HG03097 (cell line): ENCODE measurements at regions not wholly inside any gene's neighbourhood (a gene's known extent, or its start where the extent isn't known, plus 50 kb on each side); places are given as distances from the start of the nearest gene placed in this dataset.

Source experiments
- ATAC-seq: cut with Tn5 transposase; IDR thresholded peaks from one replicate; pipeline ENCODE4 v1.9.1; 2021; ENCODE audit not compliant: unreplicated experiment, low FRiP score

DNA sequence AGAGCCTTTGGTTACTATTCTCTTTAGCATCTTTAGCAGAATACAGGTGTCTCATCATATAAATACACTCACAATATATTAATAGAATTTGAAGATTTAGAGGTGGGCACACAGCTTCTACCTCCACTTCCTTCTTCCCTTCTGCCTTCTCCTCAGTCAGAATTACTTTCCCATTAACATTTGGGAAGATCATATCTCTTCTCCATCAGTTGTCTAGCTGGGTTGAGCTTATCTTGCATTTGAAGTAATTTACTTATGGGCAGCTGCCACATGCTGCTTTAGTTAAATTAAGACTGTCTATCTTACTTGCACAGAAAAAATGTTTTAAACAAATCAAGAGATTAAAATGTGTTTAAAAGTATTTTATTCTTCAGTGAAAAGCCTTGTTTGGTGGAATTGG lies 110.1 kb upstream of the ASIC2 start:
- ATAC-seq, result no peak

DNA sequence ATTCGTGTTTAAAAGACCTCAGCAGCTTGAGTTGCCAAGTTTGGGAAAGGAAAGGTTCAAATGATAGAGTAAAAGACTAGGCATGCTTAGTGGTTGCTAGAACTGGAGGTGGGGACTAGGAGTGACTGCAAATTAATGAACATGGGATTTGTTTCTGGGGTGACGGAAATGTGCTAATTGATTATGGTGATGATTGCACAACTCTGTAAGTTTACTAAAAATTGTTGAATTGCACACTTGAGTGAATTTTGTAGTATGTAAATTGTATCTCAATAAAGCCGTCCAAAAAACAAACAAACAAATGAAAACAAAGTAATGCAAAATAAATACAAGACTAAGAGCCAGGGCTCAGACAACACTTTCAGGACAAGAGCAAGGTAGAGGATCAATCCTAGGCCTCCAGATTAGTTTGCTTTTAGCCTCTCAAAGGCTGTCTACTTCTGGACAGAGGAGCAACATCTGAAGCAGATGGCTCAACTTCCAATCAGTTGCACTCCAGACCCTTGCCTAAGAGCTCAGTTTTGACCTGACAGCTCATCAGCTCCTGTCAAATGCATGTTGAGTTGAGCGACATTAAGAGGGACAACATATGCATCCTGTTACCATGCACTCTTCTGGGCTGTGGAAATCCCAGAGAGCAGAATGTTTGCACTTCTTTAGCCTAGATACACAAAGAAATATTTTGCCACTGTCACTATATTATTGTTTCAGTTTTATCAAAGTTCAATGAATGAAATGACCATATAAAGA lies 111.2 kb upstream of the ASIC2 start:
- no peak for ATAC-seq

DNA sequence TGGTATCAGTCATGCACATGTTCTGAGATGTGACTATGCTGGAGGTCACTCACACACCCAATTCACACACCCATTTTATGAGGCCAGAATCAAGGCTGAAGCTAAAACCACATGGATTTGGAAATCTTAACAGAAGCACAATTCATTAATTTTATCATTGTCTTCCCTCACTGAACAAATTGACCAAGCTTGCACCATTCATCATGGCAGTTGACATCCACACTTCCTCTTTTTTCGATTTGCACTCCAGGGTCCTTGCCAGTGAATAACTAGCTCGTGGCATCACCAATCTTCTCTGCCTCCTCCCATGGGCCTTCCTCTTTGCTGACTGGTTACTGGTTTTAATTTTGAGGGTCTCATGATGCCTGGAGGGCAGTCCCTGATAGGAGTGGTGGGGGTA lies 123.0 kb upstream of the ASIC2 start:
- no peak for ATAC-seq

DNA sequence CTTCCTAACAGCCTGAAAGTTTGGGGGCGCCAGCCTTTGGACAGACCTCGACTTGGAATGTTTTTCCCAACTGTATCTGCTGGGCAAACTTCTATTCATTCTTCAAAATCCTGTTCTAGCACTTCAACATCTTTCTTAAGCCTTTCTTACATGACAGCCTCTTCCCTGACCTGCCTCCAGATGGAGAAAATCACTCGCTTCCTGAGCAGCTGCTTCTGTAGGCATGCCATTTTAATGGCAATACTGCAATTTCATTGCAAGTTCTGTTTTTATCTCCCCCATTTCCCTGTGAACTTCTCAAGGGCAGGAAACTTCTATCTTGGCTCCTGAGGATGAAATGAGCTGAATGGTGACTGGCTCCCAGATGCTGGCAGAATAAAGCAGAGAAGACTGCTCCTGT lies 128.8 kb upstream of the ASIC2 start:
- ATAC-seq, result no peak

DNA sequence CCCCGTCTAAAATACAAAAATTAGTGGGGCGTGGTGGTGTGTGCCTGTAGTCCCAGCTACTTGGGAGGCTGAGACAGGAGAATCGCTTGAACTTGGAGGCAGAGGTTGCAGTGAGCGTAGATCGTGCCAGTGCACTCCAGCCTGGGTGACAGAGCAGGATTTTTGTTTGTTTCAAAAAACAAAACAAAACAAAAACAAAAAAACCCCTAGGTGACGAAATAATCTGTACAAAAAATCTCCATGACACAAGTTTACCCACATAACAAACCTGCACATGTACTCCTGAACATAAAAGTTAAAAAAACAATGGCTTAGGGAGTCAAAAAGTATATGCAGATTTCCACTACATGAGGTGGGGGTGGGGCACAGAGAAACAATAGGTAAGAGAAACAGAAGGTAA lies 140.5 kb upstream of the ASIC2 start:
- ATAC-seq, result no peak

DNA sequence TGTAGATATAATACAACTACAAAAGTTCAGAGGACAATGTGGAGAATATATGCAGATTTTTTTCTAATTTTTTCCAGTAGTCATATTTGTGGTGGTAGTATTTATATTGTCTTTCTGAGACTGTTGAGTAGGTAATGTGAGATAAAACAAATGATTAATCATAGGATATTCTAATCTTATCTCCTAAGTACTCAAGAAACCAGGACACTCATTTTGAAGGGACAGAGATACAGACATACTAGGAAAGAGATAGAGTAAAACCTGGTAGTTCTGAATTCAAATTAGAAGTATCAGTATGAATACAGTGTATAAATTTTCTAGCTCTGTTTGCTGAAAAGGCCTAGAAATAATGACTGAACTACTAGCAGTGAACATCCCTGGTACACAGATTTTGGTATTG lies 141.7 kb upstream of the ASIC2 start:
- ATAC-seq, result no peak

DNA sequence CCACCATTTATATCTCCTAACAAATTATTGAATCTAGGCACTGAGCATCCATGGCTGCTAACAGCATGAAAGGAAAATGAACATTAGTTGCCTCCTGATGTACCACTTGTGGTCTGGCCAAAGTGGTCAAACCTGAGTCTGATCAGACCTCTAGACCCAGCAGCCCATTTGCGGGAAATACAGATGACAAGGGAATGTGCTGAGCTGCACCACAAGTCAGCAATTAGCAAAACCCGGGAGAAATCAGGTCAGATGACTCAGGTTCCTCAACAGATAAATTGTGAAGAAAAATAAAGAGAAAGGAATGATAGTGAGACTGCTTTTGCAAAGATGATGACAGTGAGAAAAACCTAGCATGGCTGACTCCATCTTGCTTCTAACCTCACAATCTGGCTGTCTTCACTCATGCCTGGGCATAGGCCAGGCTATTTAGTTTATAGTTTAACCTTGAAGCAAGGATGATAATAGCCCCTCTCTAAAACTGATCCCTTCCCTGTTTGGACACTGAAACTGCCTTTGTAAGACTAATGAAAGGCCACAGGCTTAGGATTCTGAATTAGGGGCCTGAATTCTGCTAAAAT lies 142.7 kb upstream of the ASIC2 start:
- no peak for ATAC-seq

DNA sequence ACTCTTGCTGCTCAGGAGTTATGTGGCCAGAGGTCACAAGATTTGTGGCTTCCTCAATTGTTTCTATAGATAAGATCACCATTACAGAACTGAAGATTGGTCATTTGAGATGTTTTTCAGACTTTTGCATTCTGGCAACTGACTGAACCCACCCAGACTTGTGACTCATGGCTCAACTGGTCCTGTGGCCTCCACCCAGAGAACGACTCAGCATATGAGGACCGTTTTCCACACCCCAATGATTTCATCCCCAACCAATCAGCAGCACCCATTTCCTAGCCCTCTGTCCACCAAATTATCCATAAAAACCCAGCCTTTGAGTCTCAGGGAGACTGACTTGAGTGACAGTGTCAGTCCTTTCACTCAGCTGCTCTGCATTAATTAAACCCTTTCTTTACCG lies 143.2 kb upstream of the ASIC2 start:
- no peak for ATAC-seq

DNA sequence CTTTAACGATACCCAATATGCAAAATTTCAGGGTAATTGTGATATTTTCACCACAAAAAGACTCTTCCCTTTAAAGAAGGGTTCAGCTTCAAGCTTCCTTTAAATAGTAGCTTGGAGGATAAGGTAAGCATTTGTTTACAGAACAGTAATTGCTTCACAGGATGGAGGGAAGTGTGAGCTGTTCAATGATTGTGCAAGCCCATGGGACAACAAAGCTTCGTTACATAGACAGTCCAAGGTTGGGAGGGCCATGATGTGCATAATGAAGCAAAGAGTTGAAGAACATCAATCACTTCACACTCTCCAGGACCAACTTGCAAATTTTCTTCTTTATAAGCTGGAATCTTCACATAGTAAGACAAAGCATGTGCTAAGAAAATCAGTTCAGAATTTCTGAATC lies 145.0 kb upstream of the ASIC2 start:
- ATAC-seq, result no peak

DNA sequence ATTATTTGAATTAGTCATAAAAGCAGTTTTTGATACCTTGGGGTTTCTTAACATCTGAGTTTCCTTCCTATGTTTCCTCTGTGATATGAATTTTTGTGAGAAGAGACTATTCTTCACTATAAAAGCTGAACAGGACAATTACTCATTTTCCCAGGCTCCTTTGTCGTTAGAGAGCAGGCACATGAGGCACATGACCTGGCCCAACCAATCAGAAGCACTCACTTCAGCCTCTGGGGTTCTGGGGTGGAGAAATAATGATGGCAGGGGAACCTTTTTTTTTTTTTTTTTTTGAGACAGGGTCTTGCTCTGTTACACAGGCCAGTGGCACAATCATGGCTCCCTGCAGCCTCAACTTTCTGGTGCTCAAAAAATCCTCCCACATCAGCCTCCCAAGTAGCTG lies 145.5 kb upstream of the ASIC2 start:
- ATAC-seq, result no peak

DNA sequence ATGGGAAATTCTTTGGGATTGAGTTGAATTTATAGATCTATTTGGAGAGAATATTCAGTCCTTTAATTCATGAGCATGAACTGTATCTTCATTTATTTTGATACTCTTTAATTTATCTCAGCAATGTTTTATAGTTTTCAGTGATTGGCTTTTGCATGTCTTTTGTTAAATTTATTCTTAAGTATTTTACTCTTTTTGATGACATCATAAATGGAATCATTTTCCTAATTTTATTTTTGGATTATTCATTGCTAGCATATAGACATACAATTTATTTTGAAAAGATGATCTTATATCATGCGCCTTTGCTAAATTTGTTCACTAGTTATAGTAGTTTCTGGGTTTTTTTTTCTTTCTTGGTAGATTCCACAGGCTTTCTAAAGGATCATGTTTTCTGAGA lies 149.2 kb upstream of the ASIC2 start:
- ATAC-seq, result no peak

DNA sequence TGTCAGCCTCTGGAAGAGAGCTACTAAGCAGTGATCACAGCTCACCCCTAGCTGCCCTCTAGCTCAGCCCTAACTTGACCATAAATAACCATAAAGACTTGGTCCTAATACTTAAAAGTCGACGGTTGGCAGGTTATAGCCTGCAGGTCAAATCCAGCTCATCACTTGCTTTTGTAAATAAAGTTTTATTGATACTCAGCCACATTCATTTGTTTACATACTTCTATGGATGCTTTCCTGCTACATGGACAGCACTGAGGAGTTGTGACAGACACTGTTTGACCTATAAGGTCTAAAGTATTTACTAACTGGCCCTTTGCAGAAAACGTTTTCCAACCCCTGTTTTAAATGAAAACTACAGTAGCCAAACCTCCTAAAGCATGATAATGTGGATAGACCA lies 151.6 kb upstream of the ASIC2 start:
- ATAC-seq, result no peak

DNA sequence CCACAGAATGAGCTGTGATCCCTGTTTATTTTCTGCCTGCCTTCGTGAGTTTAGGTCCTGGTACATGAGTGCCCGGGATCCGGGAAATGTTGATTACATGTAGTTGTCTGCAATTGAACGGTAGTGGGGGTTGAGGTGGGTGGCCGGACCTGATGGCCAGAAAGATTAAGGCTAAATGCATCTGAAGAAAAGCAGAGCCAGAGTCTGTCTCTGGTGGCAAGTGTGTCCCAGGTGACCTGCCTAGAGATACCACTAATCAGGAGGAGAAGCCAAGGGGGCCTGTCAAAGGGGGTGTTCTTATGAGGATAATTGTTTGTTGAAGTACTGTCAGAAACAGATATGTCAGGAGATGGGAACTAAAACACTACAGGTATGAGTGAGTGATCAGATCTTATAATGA lies 154.0 kb upstream of the ASIC2 start:
- no peak for ATAC-seq

DNA sequence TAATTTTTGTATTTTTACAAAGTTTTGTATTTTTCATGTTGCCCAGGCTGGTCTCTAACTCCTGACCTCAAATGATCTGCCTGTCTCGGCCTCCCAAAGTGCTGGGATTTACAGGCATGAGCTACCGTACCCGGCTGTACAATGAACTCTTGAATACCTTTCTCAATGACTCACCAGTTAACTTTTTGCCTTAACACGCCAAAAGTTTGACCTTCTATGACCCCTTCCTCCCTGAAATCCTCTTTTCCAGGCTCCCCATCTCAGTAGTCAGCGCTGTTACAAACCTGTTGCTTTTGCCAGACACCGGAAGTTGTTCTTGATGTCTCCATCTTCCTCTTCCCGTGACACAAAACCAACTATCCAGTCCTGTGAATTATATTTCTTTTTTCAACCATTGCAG lies 158.1 kb upstream of the ASIC2 start:
- ATAC-seq, result no peak

DNA sequence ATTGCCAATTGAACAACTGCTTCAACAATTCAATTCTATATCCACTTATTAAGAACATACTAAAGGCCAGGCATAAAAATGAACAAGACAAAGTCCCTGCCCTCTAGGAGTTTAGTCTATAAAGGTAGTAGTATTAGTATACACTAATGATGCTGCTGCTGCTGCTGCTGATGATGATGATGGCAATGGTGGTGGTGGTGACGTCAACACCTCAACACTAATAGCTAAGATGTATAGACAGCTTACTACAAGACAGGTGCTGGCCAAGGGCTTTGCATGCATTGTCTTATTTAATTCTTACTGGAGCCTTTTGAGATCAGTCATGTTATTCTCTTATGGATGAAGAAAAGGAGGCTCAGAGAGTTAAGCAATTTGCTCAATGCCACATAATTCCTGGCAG lies 164.4 kb upstream of the ASIC2 start:
- ATAC-seq, result no peak

DNA sequence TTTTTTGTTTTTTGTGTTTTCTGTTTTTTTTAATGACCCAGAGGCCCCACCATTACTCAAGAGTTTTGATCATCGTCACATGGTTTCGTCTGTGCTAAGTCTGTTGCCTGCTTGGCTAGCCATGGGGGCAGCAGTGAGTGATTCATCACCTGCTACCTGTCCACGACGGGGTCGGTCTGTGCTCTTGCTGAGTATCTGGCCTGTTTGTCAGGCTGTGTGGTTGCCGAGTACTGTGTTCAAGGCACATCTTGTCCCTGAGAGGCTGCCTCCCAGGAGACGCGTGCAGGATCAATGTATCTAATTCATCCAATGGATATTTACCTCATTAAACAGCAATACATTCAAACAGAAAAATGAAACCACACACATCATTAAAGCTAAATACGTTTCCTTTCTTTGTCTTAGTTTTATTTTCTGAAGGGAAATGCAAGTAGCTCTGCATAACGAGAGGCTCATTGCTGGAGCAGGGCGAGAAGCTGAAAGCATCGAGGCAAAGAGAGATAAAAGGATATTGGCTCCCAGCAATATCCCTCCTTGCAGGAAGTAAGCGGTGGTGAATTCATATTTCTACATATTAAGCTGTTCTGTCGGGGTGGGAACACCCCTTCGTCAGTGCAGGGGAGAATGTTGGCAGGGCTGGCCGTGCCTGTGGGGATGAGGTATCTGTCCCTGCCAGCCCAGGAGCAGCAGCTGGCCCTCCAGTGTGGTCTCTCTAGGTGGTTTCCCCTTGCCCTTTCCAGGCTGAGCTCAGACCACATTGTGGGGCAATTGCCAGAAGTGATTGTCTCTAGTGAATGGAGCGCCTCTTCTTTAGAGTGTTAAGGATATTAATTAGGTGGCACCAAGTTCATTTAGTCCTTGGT lies 166.2 kb upstream of the ASIC2 start:
- ATAC-seq, result no peak

DNA sequence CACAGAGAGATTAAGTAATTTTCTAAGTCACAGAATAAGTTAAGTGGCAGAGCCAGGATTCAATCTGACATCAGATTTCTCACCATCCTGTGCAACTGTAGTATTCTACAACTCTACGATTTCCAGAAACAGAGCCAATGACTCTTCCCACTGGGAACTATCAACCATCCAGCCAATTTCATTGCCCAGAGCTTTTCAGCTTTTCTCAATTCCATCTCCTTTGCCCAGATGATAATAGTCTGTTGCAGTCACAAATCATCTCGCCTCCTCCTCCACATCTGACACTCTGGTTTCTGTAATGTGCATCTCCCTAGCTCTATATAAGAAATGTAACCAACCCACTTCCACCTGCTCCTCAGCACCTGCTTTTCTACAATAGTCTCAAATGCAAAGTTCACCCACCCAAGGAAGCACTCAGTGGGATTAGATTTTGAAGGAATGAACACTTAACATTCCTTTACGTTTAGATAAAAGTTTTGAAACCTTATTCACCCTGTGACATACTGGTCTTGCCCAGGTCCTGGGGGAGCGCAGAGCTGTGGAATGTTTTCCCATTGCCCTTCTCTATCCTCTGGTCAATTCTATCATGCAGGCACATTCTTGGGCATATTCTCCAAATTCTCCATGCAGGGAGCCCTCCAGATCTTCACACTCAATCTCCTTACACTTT lies 167.8 kb upstream of the ASIC2 start:
- ATAC-seq, result no peak

DNA sequence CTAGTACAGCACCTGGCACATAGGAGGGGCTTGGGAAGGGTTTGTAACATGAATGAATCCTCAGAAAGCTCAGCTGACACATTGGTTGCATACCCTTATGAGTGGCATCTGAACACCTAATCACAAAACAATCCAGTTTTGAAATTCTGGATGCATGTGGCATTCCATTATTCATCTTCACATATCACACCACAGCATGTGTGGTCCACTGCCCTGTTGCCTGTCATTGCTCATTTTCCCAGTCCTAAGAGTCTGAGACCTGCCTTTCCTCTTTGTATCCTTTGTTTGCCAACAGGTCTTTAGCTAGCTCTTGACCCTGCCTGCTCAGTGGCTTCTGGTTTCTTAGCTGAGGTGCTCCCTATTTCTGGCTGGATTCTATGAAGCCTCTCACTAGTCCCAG lies 170.8 kb upstream of the ASIC2 start:
- no peak for ATAC-seq

DNA sequence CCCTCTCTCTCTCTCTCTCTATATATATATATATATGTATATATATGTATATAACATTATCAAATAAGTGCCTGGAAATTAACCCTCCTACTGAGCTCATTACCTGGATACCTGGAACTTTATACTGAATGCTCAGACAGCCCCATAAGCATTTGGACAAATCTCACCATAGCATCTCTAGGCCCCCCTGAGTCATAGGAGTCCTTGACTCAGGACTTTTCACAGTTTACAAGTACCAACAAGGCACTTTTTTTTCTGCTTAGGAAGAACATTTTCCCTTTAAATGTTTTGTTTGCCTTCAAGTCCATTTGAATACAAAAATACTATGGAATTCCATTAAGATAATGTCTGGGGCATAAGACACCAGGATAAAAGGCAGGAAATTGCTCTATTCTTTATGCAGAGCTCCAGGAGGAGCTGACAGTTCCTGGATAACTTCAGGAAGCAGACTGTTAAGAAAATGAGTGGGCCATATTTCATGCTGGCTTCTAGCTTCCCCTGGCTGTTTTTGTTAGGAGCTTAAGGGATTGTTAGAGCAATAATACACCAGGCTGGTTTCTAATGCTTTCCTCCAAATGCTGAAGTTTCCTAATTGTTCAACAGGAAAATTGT lies 171.7 kb upstream of the ASIC2 start:
- ATAC-seq, result no peak

DNA sequence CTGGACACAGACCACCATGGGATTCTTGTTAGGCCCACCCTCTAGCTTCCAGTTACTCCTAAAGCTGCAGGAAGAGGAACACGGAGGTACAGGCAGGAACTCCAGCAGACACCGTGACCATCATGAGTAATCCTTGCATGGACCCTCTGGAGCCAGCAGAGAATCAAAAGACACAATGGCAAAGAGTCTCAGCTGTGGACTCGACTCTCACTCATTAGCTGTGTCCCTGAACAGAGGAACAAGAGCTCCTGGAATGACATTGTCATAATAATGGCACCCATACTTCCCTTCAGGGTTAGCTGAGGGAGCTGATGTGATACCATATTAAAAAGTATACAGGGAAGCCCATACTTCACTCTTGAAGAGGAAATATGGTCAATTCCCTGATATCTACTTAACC lies 176.3 kb upstream of the ASIC2 start:
- ATAC-seq, result no peak

DNA sequence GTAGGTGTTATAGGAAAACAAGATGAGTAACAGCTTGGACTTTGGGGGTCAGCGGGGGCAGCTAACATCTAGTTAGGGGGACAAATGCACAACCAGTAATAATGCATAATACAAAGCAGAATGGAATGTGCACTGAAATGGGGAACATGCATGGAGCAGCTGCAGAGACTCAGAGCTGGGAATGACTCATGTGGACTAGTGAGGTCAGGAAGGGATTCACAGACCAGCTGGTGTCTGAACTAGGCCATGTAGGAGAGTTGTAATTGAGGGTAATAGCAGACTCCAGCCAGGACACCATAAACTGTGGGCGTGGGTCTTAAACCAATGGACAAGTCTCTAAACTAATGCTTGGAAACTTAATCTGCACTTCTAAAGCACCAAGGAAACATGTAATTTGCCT lies 176.8 kb upstream of the ASIC2 start:
- ATAC-seq, result no peak
